ENCODE measurements at regions not wholly inside any gene's neighbourhood (a gene's known extent, or its start where the extent isn't known, plus 50 kb on each side); places are given as distances from the start of the nearest gene placed in this dataset.

DNA sequence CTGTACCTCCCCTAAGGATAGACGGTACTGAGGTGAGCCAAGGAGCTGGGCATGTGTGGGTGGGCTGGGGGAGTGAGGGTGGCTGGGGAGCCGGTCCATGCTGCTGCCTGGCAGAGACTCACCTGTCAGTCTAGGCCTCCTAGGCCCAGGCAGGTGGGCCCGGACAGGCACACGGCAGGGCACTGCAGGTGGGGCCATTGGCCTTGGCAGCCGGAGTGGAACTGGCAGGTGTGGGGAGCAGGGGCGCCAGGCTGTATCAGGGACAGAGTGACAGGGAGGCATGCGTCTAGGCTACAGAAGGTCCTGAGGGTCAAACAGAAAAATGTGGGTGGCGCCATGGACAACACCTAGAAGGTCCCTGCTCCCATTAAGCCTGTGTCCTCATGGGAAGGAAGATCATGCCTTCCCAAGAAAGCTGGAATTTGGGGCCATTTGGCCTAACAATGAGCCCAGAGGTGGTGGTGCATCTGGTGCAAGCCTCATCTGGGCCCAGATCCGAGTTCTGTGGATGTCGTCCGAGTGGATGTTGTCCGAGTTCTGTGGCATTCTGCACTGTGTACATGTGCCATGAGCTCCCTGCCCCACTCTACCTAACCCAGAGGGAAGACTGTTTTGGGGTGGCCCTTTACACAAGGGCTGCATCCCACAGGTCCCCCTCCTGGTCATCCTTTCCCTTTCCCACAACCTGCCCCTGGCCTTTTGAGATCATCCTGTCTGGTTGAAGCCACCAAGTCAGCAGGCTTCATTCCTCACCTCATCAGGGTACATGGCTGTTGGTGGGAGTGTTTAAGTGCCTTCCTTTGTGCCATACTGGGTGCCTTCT lies 249.7 kb downstream of the GLI2 start:
- TF ChIP-seq TCF7L2 (IDR thresholded peaks at IDR 0.05; ENCODE audit: borderline replicate concordance, extremely low read depth, insufficient read depth, insufficient read length) = no peak
- TF ChIP-seq REST (IDR thresholded peaks at IDR 0.05; ENCODE audit: low read depth) = no peak
